Thoracic aorta (tissue), 2 donors: ENCODE measurements at regions not wholly inside any gene's neighbourhood (a gene's known extent, or its start where the extent isn't known, plus 50 kb on each side); places are given as distances from the start of the nearest gene placed in this dataset.
"Not testable (repeated sequence)": the region's sequence is repeated elsewhere in the genome, so short reads cannot be mapped to it uniquely, and the experiment has no call there.

Experiments
- ATAC-seq: fragments of 150-250 bp; one replicate; pipeline ENCODE4 v1.8.0; 2017; ENCODE audit warnings: low read depth; ENCODE audit not compliant: insufficient number of reproducible peaks, low FRiP score
- DNase-seq: peaks from one replicate; pipeline ENCODE4 v3.0.0-alpha.2; 2020; ENCODE audit warnings: low spot score
- H3K27ac ChIP-seq, 2 donors: fragments of 200-600 bp; sonication (generic); 1 replicate in 1 of 2; 2 replicates in 1 of 2; pipeline ENCODE4 v1.5.1; 2016; ENCODE audit warnings: mild to moderate bottlenecking in 2 of 2, moderate library complexity in 2 of 2
- H3K27me3 ChIP-seq: fragments of 200-600 bp; sonication (generic); replicated peaks from 2 replicates; pipeline ENCODE4 v1.6.0; 2016; ENCODE audit warnings: mild to moderate bottlenecking; ENCODE audit not compliant: insufficient read depth
- H3K36me3 ChIP-seq: fragments of 200-600 bp; sonication (generic); one replicate; pipeline ENCODE4 v1.5.1; 2016
- H3K4me1 ChIP-seq, 2 donors: fragments of 200-600 bp; sonication (generic); 1 replicate in 1 of 2; 2 replicates in 1 of 2; pipeline versions ENCODE4 v1.5.1 to v1.6.0; 2016; ENCODE audit warnings: low read depth in 2 of 2, mild to moderate bottlenecking in 1 of 2; ENCODE audit not compliant: control insufficient read depth in 1 of 2
- H3K4me3 ChIP-seq: fragments of 200-600 bp; sonication (generic); 2 replicates; pipeline ENCODE4 v1.5.1; 2016; ENCODE audit warnings: mild to moderate bottlenecking
- H3K9me3 ChIP-seq: fragments of 200-600 bp; sonication (generic); 2 replicates; pipeline ENCODE4 v1.5.1; 2016
- CTCF ChIP-seq: fragments of 200-600 bp; sonication (generic); IDR thresholded peaks from one replicate; pipeline ENCODE4 v1.5.1; 2019; ENCODE audit warnings: antibody characterized with exemption

- H3K4me3 ChIP-seq, H3K27ac ChIP-seq, H3K36me3 ChIP-seq, H3K27me3 ChIP-seq, DNase-seq, H3K9me3 ChIP-seq, H3K4me1 ChIP-seq, ATAC-seq: not testable (repeated sequence)
Observed at GRCh38 chr5:1603916-1604315, 80.2 kb upstream of the LPCAT1 start.

GRCh38 chr5:1601565-1601964, 77.8 kb upstream of the LPCAT1 start:
- ATAC-seq, H3K27me3 ChIP-seq: not testable (repeated sequence)

GRCh38 chr5:1598950-1599737, 75.4 kb upstream of the LPCAT1 start:
- H3K4me3 ChIP-seq, DNase-seq, H3K4me1 ChIP-seq, H3K27me3 ChIP-seq, ATAC-seq, H3K36me3 ChIP-seq, H3K9me3 ChIP-seq, H3K27ac ChIP-seq: not testable (repeated sequence)
- TF ChIP-seq CTCF: peak; percentile 26

More at GRCh38 chr5:1601565-1601964, 77.8 kb upstream of the LPCAT1 start:
- not testable (repeated sequence) for H3K4me3 ChIP-seq, H3K9me3 ChIP-seq, H3K36me3 ChIP-seq, DNase-seq, H3K4me1 ChIP-seq, H3K27ac ChIP-seq

GRCh38 chr5:1597093-1597473, 73.3 kb upstream of the LPCAT1 start:
- not testable (repeated sequence) for H3K9me3 ChIP-seq, H3K4me1 ChIP-seq, ATAC-seq, H3K36me3 ChIP-seq, H3K27me3 ChIP-seq, DNase-seq, H3K4me3 ChIP-seq, H3K27ac ChIP-seq

- not testable (repeated sequence) for H3K27ac ChIP-seq, H3K9me3 ChIP-seq, H3K4me3 ChIP-seq, H3K36me3 ChIP-seq, H3K27me3 ChIP-seq, DNase-seq, ATAC-seq, H3K4me1 ChIP-seq
Observed at GRCh38 chr5:1596462-1597092, 72.8 kb upstream of the LPCAT1 start.

- Histone ChIP-seq H3K27ac (peak overlapping the region; percentile 25 to 39), H3K27me3 (no peaks in the 10 kb centered on the region), H3K4me1 (no peaks in the 10 kb centered on the region), H3K4me3 (peak overlapping the region; percentile 81), H3K9me3 (no peaks in the 10 kb centered on the region), H3K36me3 (no peaks in the 10 kb centered on the region)
- peak; percentile 37 for ATAC-seq
- peak; percentile 18 for TF ChIP-seq CTCF
- DNase-seq: peak; percentile 3
Observed at GRCh38 chr5:1594357-1595106, 70.8 kb upstream of the LPCAT1 start.

GRCh38 chr5:1593903-1594356, 70.2 kb upstream of the LPCAT1 start:
- DNase-seq: no peak
- H3K36me3 ChIP-seq: peaks cover 2% of the 10 kb centered on the region
- no peaks in the 10 kb centered on the region for H3K27me3 ChIP-seq
- H3K27ac ChIP-seq: peak overlapping the region in 1 of 2 donors; percentile 39
- no peaks in the 10 kb centered on the region for H3K9me3 ChIP-seq
- no peaks in the 10 kb centered on the region for H3K4me1 ChIP-seq
- no peak for TF ChIP-seq CTCF
- peak overlapping the region; percentile 81 for H3K4me3 ChIP-seq
- ATAC-seq: no peak

GRCh38 chr5:1588071-1588694, 64.4 kb upstream of the LPCAT1 start:
- H3K27ac ChIP-seq, H3K27me3 ChIP-seq, DNase-seq, ATAC-seq, H3K9me3 ChIP-seq, H3K4me1 ChIP-seq, H3K36me3 ChIP-seq, H3K4me3 ChIP-seq: not testable (repeated sequence)
